Renal cortex interstitium (tissue), 11 donors: ENCODE measurements at regions not wholly inside any gene's neighbourhood (a gene's known extent, or its start where the extent isn't known, plus 50 kb on each side); places are given as distances from the start of the nearest gene placed in this dataset.

Experiments used
- DNase-seq, 11 donors: peaks; one replicate each; pipeline ENCODE4 v3.0.0-alpha.2; 2013; ENCODE audit warnings: low read depth in 9 of 11, low spot score in 4 of 11; ENCODE audit errors: extremely low read depth in 1 of 11

DNA sequence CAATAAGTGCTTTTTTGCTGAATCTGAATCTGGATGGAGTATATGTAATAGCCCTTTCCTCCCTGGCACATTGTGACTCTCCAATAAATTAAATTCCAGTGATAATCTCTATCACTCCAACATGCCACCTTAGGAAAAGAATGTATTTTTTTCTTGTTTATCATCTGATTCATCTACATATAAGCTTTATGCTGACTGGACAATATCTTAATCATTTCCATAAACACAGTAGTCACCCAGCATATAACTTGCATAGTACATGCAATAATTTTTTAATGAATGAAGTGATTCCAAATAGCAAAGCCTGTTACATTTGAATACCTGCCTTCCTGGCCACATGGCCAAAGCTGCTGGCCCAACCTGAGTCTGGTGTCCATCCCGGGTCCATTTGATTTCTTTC is 477.6 kb upstream of the USP24 start:
- no peak for DNase-seq

DNA sequence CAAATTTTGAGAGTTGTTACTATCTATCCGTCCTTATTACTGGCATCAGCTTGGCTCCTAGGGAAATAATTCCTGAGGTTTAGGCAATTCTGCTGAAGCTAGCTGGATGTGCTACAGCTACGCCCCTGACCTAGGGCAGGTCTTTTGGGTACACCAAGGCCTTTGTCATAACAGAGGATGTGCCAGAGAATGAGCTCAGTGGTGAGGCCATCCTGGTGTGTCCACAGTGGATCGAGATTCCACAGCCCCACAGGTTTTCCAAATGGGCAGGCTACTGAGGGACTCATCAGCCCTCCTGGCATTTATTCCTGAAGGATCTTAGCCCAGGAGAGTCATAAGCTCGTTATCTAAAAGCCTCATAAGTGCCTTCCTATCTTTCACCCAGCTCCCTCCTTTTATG is 475.2 kb upstream of the USP24 start:
- DNase-seq: no peak

DNA sequence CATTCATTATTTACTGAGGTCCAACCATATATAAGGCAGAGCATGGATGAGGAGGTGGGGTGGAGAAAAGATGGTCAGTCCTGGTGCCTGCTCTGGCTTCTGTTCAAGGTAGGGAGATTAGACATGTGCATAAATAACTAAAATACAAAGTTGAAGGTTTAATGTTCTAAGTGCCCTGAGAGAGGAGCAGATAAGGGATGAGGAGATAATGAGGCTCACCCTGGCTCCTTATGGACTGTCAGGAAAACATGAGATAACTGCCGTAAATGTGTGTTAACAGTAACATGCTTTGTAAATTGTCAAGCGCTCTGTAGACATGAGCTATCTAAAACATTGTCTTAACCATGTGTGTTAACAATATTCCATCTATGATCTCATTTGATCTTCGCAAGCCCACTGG is 474.6 kb upstream of the USP24 start:
- no peak for DNase-seq

DNA sequence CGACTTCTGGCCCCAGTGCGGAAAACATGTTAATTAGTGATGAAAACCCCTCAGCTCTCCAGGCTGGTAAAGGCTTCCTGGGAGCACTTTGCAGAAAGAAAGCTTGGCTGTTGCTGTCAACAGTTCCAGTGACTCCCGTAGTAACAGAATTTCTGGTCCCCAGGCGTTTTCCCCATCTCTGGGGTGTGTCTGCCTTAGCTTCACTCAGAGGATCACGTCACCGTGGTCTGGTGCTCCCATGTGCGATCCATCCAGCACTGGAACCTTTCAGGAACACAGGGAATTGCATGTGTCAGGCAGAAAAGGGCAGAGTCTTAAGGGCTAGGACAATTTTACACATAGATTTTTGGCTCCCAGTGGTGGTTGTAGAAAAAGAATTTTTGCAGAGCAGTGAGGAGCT is 470.4 kb upstream of the USP24 start:
- no peak for DNase-seq

DNA sequence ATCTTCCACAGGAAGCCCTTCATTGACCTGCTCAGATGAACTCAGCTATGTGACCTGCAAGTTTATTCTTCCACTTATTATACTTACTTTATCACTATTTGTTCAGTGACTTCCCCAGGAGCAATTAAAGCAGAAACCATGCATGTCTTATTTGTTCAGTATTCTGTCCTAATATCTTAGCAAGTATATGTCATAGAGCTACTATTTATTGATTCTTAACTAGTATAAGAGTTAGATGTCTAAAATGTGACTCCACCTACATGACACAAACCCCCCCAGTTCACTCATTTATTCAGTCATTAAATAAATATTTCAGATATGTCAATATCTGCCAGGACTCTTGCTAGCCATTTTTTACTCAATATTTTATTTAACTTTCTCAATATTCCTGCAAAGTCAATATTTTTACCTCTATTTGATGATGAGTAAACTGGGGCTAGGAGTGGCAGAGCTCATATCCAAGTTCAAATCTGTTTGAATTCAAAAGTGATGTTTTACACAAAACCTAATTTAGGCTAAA is 469.0 kb upstream of the USP24 start:
- DNase-seq: no peak

DNA sequence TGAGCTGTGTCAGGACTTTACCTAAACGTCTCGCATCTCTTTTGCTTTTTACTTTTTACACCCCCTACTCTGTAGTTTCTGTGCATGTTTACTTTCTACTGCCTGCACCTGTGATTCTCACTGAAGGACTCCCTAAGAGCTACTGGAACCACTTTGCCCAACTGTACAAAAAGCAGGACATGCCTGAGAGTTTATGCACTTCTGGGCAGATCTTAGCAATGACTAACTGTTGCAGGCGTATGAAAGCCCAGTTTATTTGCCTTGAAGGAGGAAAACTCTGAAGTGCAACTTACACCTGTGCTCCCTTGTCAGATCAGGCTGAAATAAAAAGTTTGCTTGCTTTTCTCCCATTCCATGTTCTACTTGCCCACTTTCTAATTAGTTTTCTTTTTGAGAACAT is 467.0 kb upstream of the USP24 start:
- no peak for DNase-seq

DNA sequence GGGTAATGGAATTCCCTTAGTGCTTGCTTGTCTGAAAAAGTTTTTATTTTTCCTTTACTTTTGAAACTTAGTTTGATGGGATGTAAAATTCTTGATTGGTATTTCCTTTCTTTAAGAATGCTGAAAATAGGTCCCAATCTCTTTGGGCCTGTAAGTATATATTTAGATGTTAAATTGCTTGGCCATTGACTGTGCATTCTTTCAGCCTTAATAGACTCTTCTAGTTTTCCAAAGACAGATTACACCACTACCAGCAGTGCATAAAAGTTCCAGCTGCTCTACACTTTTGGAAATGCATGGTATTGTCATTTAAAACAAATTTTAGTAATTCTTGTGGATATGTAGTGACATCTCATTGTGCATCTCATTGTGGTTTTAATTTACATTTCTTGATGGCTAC is 464.8 kb upstream of the USP24 start:
- DNase-seq: no peak

DNA sequence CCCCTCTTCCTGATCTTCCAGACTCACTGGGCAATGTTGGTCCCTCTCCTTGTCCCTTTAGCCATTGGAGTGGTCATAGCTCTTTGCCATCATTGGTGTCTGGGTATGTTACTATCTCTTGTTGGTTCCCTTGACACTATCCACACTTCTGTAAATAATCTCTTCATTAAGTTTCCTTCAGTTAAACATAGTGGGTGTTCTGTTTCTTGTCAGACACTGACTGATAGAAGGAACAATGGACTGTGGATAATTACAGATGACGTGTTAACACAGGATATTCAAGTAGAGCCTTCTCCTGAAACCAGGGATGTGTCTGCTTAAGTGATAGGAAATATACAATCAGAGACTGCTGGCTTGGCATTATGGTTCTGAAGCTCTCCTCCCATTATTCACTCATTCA is 458.3 kb upstream of the USP24 start:
- DNase-seq: no peak

DNA sequence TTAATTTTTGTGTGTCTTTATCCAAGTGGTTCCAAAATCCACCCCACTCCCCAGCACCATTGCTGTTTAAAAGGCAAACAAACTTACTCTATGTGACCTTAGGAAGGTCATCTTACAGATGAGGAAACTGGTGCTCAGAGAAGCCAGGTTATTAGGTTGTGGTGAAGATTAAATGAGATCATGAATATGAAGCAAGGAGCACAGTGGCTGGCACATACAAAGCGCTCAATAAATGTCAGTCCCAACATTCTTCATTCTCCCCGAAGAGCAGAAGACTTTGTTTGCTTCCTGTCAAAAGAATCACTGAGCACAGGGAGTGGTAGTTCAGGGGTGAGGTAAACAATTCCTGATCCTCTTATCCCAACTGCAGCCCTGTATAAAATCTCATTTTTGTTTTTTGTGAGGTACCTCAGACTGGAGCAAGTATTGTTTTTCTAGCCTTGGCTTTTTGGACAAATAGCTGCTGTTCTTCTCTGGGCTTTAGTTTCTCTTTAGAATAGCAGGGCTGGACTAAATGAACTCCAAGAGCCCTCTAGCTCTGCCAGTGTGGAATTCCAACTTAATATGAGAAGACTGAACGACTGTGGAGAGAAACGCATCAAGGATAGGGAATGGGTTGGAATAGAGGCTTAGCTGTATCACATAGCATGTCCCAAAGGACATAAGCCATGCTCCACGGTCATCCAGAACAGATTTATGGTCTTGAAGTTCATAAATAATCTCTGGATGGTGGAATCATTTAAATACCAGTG is 455.3 kb upstream of the USP24 start:
- peak in 5 of 11 donors; percentile 11 to 22 (median 17) for DNase-seq

DNA sequence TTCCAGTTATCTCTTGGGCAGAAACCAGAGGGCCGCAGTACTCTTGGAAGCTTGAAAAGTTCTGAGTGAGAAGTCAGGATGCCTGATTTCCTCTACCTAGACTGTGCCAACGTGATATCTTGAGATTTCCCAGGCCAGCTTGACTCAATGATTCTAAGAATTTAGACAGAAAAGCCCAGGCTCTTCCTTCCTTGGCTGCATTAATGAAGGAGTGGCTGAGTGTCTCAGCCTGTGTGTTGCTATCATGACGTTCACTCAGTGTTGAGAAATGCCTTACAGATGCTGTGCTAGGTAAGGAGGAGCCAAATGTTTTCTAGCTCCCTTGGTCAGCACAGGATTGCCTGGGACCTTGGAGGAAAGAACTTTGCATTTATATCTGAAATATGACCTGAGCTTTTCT is 454.1 kb upstream of the USP24 start:
- no peak for DNase-seq

DNA sequence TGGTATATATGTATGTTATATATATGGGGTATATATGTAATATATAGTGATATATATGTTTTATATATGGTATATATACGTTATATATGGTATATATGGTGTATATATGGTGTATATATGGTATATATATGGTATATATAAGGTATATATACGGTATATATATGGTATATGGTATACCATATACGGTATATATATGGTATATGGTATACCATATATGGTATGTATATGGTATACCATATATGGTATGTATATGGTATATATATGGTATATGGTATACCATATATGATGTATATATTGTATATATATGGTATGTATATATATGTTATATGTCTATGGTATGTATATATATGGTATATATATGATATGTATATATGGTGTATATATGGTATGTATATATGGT is 447.7 kb upstream of the USP24 start:
- no peak for DNase-seq

DNA sequence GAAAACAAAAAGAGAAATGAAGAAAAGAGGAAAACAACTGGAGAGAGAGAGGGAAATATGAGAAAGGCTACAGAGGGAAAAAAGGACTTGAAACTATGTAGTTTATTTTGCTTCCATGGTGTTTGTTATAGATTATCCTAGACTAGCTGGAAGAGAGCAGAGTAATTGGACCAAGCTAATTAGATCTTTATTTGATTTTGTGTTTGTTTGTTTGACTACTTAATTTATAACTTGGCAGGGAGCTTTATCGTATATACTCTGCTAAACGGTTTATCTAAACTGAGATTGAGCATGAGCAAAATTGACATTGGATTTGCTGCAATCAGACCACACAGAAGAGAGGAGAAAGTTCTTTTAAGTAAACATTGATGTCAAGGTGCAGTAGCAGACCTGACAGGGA is 443.8 kb upstream of the USP24 start:
- DNase-seq: no peak

DNA sequence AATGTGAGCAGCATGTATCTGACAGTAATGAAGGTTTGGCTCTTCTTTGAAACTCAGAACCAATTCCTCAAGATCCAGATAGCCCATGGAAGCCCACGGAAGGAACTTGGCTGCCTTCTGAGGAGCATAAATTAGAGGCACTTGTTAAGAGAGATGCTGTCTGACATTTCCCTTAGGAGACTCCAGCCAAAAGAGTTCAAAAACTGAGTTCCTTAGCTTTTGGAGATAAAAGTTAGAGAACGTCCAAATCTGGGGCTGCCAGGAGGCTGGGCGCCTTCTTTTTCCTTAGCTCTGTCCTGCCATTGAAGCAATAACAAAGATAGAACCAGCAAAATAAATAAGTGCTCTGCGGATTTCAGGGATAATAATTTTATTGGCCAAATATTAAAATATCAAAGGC is 439.6 kb upstream of the USP24 start:
- DNase-seq: no peak

DNA sequence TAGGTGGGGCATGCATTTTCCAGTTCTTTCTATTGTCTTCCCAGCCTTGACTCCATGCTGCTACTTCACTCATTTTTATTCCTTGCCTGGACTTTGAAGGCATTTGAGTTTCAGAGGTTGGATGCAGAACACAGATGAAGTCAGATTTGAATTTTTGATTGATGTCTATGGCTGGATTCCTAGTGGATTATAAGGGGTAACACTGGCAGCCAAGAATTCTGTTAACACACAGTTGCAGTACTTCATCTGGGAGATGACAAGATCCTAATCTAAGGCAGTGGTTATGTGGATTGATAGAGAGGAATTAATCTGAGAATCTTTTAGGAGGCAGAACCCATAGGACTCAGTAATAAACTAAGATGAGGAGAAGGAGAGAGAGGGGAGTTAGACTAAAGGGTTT is 439.0 kb upstream of the USP24 start:
- DNase-seq: no peak

DNA sequence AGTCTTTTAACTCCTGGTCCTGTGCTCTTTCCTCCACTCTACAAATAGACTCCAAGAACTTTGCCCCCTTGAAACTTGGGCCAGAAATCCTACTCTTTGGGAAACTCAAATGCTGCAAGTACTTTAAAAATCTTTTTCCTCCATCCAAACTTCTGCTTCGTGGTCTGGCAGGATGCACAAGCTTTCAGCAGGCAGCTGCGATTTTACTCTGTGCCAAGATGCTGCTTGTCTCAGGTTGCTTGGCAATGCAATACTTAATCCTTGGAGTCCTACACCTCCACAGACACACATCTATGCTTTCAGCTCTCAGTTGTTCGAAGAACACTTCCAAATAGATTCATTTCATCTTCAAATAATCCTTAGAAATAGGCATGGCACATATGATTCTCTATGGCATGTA is 435.3 kb upstream of the USP24 start:
- DNase-seq: no peak

DNA sequence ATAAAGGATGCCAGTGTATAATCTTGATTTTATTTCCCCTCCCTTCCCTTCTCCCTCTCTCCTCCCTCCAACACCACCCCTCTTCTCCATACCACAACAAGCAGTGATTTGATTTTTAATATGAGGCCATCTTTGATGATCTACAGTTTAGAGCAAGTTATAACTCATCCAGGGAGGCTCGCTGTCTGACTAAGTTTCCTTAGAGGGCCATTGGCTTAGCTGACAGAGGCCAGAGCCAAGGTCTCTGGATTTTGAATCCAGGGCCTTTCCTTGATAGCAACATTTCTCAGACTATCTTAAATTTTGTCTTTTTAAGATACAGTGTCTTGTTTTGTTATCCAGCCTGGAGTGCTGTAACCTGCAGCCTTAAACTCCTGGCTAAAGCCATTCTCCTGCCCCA is 431.0 kb upstream of the USP24 start:
- DNase-seq: no peak

DNA sequence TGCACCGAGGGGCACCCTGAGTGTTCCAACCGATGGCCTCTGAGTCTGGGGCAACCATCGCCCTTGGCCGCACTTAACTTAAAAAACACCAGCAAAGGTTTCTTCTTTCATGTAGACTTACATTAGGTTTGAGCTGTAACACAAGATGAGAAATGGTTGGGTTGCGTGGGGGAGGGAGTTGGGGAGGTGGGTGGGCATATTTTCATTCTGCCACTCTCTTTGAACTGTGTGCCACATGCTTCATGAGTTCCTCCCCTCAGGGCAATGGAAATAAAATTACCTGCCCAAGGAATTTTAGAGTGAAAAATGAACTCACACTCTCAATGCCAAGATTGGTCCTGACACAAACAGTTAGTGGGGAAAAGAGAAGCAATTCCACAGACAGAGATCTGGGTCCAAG is 430.1 kb upstream of the USP24 start:
- peak in 9 of 11 donors; percentile 16 to 51 (median 32) for DNase-seq

DNA sequence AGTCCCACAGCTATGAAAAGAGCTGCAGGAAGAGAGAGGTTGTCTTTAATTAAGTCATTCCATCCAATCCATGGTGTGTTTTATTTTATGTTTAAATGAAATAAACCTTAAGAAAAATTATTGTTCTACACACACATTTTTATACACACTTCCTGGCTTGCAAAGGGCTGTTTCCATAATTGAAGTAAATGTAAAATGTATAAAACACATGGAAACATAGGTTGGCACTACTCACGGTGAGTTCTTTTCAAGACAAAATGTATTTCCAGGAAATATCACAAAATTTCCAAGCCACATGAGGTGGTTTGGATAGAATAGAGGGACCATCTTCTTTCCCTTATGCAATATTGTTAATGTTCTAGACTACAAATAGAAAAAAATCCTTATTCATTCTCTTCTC is 426.8 kb upstream of the USP24 start:
- DNase-seq: no peak

DNA sequence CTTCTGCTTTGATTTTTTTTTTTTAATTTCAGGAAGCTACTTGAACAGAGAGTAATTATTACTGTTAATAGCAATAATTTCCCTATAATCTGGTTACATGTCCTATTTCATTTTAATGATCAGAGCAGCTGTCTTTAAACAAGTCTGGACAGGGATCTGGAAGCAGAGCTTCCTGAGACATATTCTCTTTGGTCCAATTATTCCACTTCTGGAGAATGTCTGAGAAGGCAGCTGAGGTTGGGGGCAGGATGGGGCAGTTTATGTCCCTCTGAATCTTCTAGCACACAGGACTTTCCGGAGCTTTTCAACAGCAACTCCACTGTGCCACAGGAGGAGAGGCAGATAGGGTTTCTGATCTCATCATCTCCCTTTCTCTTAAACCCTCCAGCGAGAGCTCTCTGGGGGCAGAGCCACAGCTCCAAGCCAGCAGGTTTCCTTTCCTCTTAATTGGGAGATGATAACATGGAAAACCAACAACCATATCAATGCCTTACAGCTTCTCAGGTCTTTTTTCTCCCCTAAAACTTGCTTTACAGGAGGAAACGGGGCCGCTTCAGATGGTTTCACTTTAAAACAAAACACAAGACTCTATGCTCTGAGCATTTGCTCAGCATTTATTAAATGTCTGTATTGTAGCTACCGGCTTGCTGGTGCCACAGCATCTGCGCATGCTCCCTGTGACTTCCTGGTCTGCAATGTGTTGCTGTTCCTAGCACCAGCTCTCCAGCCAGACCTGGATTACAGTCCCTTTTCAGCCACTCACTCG is 425.7 kb upstream of the USP24 start:
- no peak for DNase-seq

DNA sequence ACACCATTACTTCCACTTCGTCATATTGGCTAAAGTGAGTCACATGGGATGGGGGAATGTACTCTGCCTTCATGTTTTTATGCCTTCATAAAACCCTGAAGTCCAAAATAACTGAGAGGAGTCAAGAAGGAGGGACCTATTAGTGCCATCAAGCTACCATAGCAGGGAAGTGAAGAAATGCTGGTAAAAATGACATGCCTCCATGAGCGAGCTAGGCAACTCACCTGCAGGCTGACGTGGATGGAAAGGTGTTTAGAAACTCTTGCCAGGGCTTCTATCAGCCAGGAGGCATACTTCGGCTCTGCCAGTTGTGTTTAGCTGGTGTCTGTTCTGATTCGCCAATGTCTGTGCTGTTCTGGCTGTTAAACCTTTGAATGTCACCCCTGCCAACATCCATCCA is 424.4 kb upstream of the USP24 start:
- DNase-seq: no peak

DNA sequence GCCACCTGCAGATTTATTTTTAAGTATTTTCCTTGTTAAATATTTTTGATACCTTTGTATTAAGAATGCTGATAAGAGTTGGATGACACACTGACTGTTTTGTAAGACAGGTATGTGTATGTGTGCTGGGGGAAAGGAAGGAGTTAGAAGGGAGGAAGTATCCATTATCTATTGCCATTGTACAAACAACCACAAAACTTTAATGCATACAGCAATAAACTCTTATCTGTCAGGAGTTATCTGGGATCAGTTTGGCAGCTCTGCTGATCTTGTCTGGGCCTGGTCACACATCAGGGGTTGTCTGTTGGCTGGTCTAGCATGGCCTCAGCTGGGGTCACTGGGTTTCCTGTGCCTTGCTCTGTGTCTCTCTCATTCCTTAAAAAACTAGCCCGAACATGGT is 423.9 kb upstream of the USP24 start:
- no peak for DNase-seq
